K562 (cell line): ENCODE measurements at regions not wholly inside any gene's neighbourhood (a gene's known extent, or its start where the extent isn't known, plus 50 kb on each side); places are given as distances from the start of the nearest gene placed in this dataset.

Source experiments
- CBX2 ChIP-seq: fragments of 200-600 bp; sonication (generic); IDR thresholded peaks from one replicate; pipeline ENCODE4 v1.6.1; 2012; ENCODE audit warnings: mild to moderate bottlenecking, low read length, inconsistent platforms; ENCODE audit not compliant: insufficient read depth, poor library complexity, severe bottlenecking
- FOXM1 ChIP-seq, 2 experiments: fragments of 450-650 bp in 1 of 2; sonication (generic) in 1 of 2; formaldehyde crosslinking in 1 of 2; IDR thresholded peaks; 2 replicates each; pipeline versions ENCODE4 v1.6.1 to v1.9.0; 2017 to 2022; ENCODE audit warnings: low read depth in 2 of 2, mild to moderate bottlenecking in 2 of 2, missing genetic modification reagents in 1 of 2, moderate library complexity in 1 of 2
- RB1 ChIP-seq: fragments of 450-650 bp; IDR thresholded peaks from 2 replicates; pipeline ENCODE4 v1.6.1; 2017; ENCODE audit warnings: low read depth, mild to moderate bottlenecking
- RBM22 ChIP-seq: fragments of 200-400 bp; formaldehyde crosslinking; IDR thresholded peaks from 2 replicates; pipeline ENCODE4 v1.6.1; 2018; ENCODE audit warnings: low read length, low read depth; ENCODE audit not compliant: poor library complexity, severe bottlenecking
- SFPQ ChIP-seq: fragments of 200-400 bp; formaldehyde crosslinking; IDR thresholded peaks from 2 replicates; pipeline ENCODE4 v1.6.1; 2017; ENCODE audit warnings: mild to moderate bottlenecking, low read depth, low read length, moderate library complexity
- TAF15 ChIP-seq: fragments of 200-400 bp; formaldehyde crosslinking; IDR thresholded peaks from 2 replicates; pipeline ENCODE4 v1.6.1; 2017; ENCODE audit warnings: mild to moderate bottlenecking, low read depth, low read length, moderate library complexity
- ZNF57 ChIP-seq: fragments of 450-650 bp; formaldehyde crosslinking; IDR thresholded peaks from 2 replicates; pipeline ENCODE4 v1.4.0; 2020; ENCODE audit warnings: mild to moderate bottlenecking, moderate library complexity

- TF ChIP-seq SFPQ (no peak), CBX2 (no peak), RBM22 (no peak), RB1 (no peak), ZNF57 (no peak), FOXM1 (IDR thresholded peaks at IDR 0.05; ENCODE audit: low read depth) (no peak), FOXM1 (CRISPR knock-in tag; IDR thresholded peaks at IDR 0.05; ENCODE audit: low read depth) (no peak), TAF15 (no peak)
These were observed 502.0 kb upstream of the CELF2 start (continued) for GRCh38 chr10:10515479-10516204.
